PC-9 (cell line): ENCODE measurements at regions not wholly inside any gene's neighbourhood (a gene's known extent, or its start where the extent isn't known, plus 50 kb on each side); places are given as distances from the start of the nearest gene placed in this dataset.

Experiments used
- BruUV-seq: library from RNA; stranded (reverse); fragments of 400-500 nt; replicated peaks from 2 replicates; lab custom pipeline; 2021; lab: Mats Ljungman, UMichigan
- CTCF ChIA-PET: fragments of 300-600 bp; sonication (Branson Sonifier 250); formaldehyde crosslinking; loops from one replicate; lab custom pipeline; 2022; ENCODE audit warnings: antibody characterized with exemption; lab: Charles Lee
- POLR2A ChIA-PET: fragments of 300-600 bp; sonication (Branson Sonifier 250); formaldehyde crosslinking; loops from one replicate; lab custom pipeline; 2022; ENCODE audit warnings: antibody characterized with exemption; ENCODE audit not compliant: unreplicated experiment; lab: Charles Lee
- DNase-seq, 2 experiments: peaks; one replicate each; pipeline versions ENCODE4 v3.0.0 to v3.0.0-alpha.2; 2015 to 2022; ENCODE audit warnings: mixed read lengths in 1 of 2
- H2AFZ ChIP-seq: fragments of 200-600 bp; sonication (generic); 2 replicates; pipeline ENCODE4 v1.8.1; 2017; ENCODE audit warnings: antibody characterized with exemption
- H3F3A ChIP-seq: fragments of 200-600 bp; sonication (generic); 2 replicates; pipeline ENCODE4 v1.8.1; 2017; ENCODE audit warnings: antibody characterized with exemption, mild to moderate bottlenecking, low read depth; ENCODE audit not compliant: insufficient read depth
- H3K27ac ChIP-seq: fragments of 200-600 bp; sonication (generic); 2 replicates; pipeline ENCODE4 v1.6.1; 2016; ENCODE audit warnings: mixed run types
- H3K27me3 ChIP-seq: fragments of 200-600 bp; sonication (generic); 2 replicates; pipeline ENCODE4 v1.6.1; 2016; ENCODE audit warnings: low read depth, mixed run types; ENCODE audit not compliant: insufficient read depth
- H3K36me3 ChIP-seq: fragments of 200-600 bp; sonication (generic); 2 replicates; pipeline ENCODE4 v1.6.1; 2016; ENCODE audit warnings: low read depth, mixed run types
- H3K4me1 ChIP-seq: fragments of 200-600 bp; sonication (generic); replicated peaks from 2 replicates; pipeline ENCODE4 v1.6.1; 2016; ENCODE audit warnings: mixed run types; ENCODE audit not compliant: insufficient read depth
- H3K4me2 ChIP-seq: fragments of 200-600 bp; sonication (generic); 2 replicates; pipeline ENCODE4 v1.6.1; 2017; ENCODE audit warnings: mixed run types
- H3K4me3 ChIP-seq: fragments of 200-600 bp; sonication (generic); 2 replicates; pipeline ENCODE4 v1.6.1; 2016; ENCODE audit warnings: mixed run types
- H3K79me2 ChIP-seq: fragments of 200-600 bp; sonication (generic); 2 replicates; pipeline ENCODE4 v1.6.1; 2017; ENCODE audit warnings: low read depth, mixed run types
- H3K9me2 ChIP-seq: fragments of 200-600 bp; sonication (generic); 2 replicates; pipeline ENCODE4 v1.8.1; 2017; ENCODE audit warnings: mild to moderate bottlenecking; ENCODE audit not compliant: insufficient read depth
- H3K9me3 ChIP-seq: fragments of 200-600 bp; sonication (generic); 2 replicates; pipeline ENCODE4 v1.8.1; 2016; ENCODE audit warnings: low read depth; ENCODE audit not compliant: insufficient read depth
- H4K20me1 ChIP-seq: fragments of 200-600 bp; sonication (generic); 2 replicates; pipeline ENCODE4 v1.8.1; 2017; ENCODE audit not compliant: insufficient read depth
- CTCF ChIP-seq: fragments of 200-600 bp; sonication (generic); conservative IDR thresholded peaks from 2 replicates; pipeline ENCODE4 v1.6.1; 2017; ENCODE audit warnings: mixed run types, antibody characterized with exemption, mild to moderate bottlenecking, moderate library complexity
- EZH2 ChIP-seq: fragments of 200-600 bp; sonication (generic); IDR thresholded peaks from 2 replicates; pipeline ENCODE4 v1.8.0; 2017; ENCODE audit warnings: antibody characterized with exemption, low read depth
- intact Hi-C: fragments of 100-400 bp; cut with micrococcal nuclease; formaldehyde crosslinking; loops from one replicate; pipeline ENCODE4 v1.10.0; 2022; ENCODE audit not compliant: unreplicated experiment

GRCh38 chr3:135460273-135460672 is 505.3 kb upstream of the PPP2R3A start:
- intact Hi-C loops, result no loop called here
- Histone ChIP-seq H3K79me2 (no peaks in the 10 kb centered on the region), H3K36me3 (no peaks in the 10 kb centered on the region), H3K27me3 (peaks cover 41% of the 10 kb centered on the region), H3K27ac (no peak overlapping the region), H3K4me3 (no peak overlapping the region), H3F3A (no peaks in the 10 kb centered on the region), H3K4me1 (no peaks in the 10 kb centered on the region), H3K4me2 (no peak overlapping the region), H2AFZ (no peak overlapping the region), H3K9me2 (no peaks in the 10 kb centered on the region), H4K20me1 (no peaks in the 10 kb centered on the region), H3K9me3 (no peaks in the 10 kb centered on the region; the same call in 1 of the 2 replicates)
- ChIA-PET CTCF (no interaction called here), POLR2A (no interaction called here)
- TF ChIP-seq EZH2, result no peak
- no peak for TF ChIP-seq CTCF
- no peak for DNase-seq
- BruUV-seq, result no TSS peak

GRCh38 chr3:135471911-135472310 is 493.6 kb upstream of the PPP2R3A start:
- no peaks in the 10 kb centered on the region for H3K9me3 ChIP-seq
- no peaks in the 10 kb centered on the region for H4K20me1 ChIP-seq
- H3K4me2 ChIP-seq, result no peak overlapping the region
- no peak overlapping the region for H3K4me3 ChIP-seq
- no peak for DNase-seq
- H3K27me3 ChIP-seq, result no peaks in the 10 kb centered on the region
- CTCF ChIA-PET, result no interaction called here
- H2AFZ ChIP-seq, result no peak overlapping the region
- H3K4me1 ChIP-seq, result no peaks in the 10 kb centered on the region
- no peaks in the 10 kb centered on the region for H3K9me2 ChIP-seq
- intact Hi-C loops, result no loop called here
- no peaks in the 10 kb centered on the region for H3K79me2 ChIP-seq
- no peak for TF ChIP-seq EZH2
- no peak for TF ChIP-seq CTCF
- no TSS peak for BruUV-seq
- no peaks in the 10 kb centered on the region for H3K36me3 ChIP-seq
- H3F3A ChIP-seq, result no peaks in the 10 kb centered on the region
- no peak overlapping the region for H3K27ac ChIP-seq
- POLR2A ChIA-PET, result no interaction called here

GRCh38 chr3:135473449-135473848 is 492.1 kb upstream of the PPP2R3A start:
- no peaks in the 10 kb centered on the region for H3K9me2 ChIP-seq
- intact Hi-C loops, result no loop called here
- TF ChIP-seq CTCF (no peak), EZH2 (no peak)

More at GRCh38 chr3:135473449-135473848, 492.1 kb upstream of the PPP2R3A start:
- no peaks in the 10 kb centered on the region for H3K79me2 ChIP-seq
- H4K20me1 ChIP-seq, result no peaks in the 10 kb centered on the region
- no peak overlapping the region for H3K4me2 ChIP-seq
- no TSS peak for BruUV-seq
- no peak overlapping the region for H3K27ac ChIP-seq
- no peaks in the 10 kb centered on the region for H3F3A ChIP-seq
- no peaks in the 10 kb centered on the region for H3K4me1 ChIP-seq
- DNase-seq, result no peak
- no peak overlapping the region for H2AFZ ChIP-seq
- no peaks in the 10 kb centered on the region for H3K36me3 ChIP-seq
- H3K9me3 ChIP-seq, result no peaks in the 10 kb centered on the region
- POLR2A ChIA-PET, result no interaction called here
- H3K27me3 ChIP-seq, result no peaks in the 10 kb centered on the region
- H3K4me3 ChIP-seq, result no peak overlapping the region
- CTCF ChIA-PET, result no interaction called here
